ENCODE measurements at regions not wholly inside any gene's neighbourhood (a gene's known extent, or its start where the extent isn't known, plus 50 kb on each side); places are given as distances from the start of the nearest gene placed in this dataset.

DNA sequence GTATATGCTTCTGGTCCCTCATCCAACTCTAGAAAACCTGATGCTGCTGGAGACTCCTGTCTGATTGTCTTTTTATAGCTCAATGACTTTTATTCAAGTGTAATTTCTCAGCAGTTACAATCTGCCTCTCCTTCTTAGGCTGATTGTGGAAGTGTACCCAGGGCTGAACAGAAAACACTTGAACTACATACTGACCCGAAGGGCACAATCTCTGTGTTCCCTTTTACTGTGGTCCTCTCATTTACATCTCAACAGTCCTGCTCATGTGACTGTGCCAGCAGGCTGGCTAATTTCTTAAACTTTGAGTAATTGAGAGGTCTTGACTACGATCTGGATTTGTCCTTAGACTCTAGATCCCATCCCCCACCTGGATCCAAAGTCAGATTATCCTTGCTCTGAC is 863.4 kb downstream of the PDHA2 start:
- DNase-seq: no peak

DNA sequence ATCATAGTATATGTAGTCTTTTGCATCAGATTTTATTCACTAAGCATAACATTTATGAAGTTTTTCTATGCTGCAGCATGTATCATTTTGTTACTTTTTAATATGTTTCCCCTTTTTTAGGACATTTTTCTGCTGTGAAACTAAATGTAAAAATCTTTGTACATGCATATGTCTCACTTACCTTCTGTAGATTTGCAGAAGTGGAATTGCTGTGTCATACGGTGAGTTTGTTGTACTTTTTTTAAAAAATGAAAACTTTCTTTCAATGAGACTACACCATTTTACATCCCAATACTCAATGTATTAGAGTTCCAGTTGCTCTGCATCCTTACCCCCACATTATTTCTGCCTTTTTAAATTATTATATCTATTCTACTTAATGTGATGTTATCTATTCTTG is 868.9 kb downstream of the PDHA2 start:
- DNase-seq: no peak

DNA sequence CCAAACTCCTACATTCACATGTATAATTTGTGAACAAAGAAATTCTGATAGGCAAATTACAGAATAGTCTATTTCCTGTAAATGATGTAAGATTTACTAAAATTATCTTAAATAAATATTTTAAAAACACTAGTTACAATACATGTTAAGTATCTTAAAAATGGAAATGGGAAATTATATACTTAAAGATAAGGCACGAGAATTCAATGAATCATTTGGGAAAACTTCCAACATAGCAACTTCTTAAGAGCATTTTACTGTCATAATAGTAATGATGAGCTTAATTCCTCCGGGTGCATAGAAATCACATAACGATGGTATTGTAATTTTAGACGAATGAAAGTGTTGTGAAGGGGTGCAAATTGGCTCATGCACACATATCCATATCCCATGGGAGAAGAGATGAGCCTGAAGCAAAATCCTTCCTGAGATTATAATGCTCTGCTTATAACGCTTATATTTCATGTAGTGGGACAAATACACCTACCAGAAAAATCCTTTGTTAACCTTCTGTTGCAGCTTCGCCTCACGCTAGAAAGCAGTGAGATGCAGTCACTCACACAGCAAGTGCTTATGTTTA is 873.5 kb downstream of the PDHA2 start:
- peak; percentile 5 to 59 for DNase-seq

DNA sequence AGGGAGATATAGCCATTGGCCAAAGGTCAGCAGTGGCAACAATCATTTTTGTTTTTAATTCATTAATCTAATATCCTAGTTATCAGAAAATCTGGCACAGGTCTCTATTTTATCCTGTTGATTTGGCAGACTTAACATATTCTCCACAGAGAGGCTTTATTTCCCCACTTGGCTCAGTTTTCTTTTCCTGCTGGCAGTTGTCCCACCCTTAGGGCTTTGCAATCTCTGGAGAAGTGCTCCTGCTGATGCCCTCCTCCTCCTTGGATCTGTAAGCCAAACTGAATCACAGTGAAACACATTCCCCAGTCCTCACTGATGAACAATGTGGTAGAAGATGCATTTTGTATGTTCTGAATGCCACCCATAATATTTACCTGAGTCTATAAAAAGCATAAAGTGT is 889.7 kb downstream of the PDHA2 start:
- DNase-seq: no peak

DNA sequence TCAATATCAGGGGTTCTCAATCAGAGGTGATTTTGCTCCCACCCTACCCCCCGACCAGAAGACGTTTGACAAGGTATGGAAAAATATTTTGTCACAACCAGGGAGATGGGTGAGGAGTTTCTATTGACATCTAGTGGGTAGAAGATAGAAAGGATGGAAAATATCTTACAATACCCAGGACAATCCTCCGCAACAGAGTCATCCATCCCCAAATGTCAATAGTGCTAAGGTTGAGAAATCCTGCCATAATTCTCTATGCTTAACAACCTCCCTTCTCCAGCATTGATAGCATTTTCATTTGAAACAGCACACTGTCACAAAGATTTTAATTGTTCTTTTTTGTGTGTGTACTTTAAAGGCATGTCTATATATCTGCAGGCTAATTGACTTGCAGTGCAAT is 890.5 kb downstream of the PDHA2 start:
- no peak for DNase-seq

DNA sequence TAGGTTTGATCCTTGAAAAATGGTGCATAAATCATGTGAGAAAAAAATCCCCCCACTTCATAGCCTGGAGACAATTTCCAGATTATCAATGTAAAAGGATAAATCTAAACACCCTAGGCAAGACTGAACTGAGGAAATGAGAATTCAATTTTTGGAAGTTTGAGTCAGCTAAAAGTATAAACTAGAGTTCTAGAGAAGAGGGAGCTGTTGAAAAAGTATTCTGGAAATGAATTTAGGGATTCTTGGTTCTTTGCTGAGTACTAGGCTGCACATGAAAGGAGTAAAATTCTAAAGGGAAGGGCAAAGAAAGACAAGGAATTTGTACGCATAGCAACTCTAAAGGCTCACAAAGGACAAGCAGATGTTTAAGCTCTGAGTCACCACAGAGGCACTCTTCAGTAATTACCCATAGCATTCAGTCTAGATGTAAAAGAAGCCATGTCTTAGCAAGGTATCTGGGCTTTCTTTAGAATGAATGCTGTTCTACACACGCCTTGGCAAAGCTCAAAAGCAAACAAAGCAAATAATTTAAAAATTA is 896.5 kb downstream of the PDHA2 start:
- DNase-seq: peak in 1 of 2 experiments; percentile 7

DNA sequence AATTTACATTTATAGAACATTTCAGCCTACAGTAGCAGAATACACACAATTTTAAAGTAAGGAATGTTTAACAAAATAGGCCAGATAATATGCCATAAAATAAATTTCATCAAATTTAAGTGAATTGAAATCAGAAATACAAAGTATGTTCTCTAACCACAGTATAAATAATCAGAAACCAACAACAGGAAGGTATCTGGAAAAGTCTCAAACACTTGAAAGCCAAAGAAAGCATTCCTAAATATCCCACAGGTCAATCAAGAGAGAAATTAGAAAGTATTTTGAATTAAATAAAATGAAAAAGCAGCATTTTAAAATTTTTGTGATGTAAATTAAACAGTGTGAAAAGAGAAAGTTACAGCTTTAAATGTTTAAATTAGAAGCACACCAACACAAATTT is 899.2 kb downstream of the PDHA2 start:
- DNase-seq: no peak

DNA sequence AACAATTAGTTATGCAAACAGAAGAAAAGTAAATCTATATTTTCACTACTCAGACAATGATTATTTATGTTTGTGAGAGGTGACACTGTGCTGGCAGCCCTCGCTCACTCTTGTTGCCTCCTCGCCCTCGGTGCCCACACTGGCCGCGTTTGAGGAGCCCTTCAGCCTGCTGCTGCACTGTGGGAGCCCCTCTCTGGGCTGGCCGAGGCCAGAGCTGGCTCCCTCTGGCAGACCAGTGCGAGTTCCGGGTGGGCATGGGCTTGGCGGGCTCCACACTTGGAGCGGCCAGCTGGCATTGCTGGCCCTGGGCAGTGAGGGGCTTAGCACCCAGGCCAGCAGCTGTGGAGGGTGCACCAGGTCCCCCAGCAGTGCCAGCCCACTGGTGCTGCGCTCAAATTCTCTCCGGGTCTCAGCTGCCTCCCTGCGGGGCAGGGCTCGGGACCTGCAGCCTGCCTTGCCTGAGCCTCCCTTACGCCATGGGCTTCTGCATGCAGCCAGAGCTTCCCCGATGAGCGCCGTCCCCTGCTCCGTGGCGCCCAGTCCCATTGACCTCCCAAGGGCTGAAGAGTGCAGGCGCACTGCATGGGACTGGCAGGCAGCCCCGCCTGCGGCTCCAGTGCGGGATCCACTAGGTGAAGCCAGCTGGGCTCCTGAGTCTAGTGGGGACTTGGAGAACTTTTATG is 902.6 kb downstream of the PDHA2 start:
- no peak for DNase-seq

DNA sequence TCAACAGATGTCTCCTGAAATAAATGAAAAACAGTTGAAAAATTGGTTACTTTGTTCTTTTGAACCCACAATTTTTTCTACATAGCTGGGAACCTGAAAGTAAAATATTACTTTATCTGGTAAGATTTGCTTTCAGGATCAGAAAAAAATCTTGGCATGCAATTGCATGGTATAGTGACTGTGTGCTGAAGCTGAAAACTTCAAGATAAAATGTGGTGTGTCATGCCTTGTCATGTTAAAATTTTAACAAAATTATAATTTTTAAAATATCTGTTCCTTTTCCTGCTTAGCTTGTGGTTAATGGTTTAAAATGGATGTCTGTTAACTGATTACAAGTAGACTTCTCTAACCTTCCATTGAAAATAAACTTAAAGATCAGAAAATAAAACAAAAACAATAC is 904.8 kb downstream of the PDHA2 start:
- no peak for DNase-seq

DNA sequence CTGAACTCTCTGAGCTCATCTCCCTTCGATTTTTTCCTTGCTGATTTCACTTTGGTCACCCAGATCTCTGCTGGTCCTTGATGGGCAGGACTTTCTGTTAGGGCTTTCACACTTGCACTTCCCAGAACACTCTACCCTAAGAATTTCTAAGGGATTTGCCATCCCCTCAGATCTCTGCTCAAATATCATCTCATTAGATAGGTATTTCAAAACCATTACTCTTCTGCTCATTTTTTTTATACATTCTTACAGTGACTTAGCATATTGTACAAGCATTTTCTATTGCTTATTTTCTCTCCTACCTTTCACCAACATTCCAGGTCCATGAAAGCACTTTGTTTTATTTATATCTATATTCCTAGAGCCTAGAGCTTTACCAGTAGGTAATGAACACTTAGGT is 913.3 kb downstream of the PDHA2 start:
- DNase-seq: no peak

DNA sequence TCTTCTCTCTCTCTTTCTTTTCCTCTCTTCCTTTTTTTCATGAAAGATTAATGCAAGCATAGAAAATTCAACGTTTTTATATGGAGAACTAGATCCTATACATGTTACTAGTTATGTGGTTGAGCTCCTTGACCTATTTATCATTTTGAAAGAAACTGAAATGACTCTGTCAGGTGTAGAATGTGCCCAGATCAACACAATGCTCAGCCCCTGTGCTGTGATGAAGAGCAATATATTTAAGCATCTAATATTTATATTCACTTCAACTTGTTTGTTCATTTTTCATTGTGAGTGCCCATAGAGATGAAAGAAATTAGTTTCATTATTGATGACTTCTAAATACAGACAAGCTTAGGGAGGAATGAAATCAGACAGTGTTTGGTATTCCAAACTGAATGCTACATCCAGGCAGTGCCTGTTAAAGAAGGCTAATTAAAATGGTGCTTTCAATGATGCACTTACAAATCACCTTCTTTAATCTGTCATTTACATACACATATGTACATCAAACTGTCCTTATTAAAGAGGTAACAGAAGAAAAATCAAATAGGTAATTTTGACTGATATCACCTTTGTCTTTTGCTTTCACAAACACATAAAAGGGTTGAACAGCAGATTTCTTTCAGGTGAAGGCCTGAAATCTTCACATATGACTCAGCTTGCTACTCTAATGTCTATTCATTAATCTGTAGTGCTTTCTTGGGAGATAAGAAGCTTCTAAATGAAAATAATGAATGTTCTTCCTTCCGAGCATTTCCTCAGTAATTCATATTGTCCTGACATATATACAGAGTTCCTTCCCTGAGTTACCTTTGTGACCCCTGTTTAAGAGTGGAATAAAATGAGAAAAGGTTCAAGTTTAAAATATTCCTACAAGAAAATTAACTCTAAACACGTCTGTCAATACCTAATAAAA is 915.9 kb downstream of the PDHA2 start:
- DNase-seq: no peak

DNA sequence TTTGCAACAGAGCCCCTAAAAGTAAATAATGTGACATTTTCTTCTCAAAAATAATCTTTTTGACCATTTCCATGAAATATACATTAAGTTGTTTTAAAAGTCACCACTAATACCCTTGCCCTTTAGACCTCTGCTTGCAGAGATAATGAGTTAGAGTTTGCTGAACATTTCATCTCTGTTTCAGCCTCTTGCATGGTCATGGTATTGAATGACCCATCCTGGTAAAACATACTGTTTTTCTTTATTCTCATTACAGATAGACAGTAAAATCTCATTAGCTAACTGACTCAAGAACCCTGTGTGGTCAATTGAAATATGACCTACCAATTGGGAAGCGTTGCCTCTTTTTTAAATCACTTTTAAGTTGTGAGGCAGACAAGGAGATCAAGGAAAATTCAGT is 916.7 kb downstream of the PDHA2 start:
- no peak for DNase-seq

DNA sequence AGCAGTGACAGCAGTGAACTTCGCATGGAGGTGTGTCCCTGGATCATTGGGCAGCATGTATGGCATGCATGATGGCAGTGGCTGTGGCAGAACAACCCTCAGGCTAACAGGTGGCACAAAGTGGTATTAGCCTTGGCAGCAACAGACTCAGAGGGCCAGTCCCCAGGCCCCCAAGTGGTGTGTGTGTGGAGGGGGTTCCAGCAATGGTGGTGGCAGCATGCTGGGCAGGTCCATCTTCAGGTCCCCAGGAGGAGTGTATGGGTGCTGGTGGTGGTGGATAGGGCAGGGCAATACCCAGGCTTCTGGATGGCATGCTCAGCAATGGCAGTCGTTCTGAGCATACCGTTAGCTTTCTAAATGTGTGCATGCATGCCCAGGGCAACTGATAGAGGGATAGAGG is 923.7 kb downstream of the PDHA2 start:
- no peak for DNase-seq

DNA sequence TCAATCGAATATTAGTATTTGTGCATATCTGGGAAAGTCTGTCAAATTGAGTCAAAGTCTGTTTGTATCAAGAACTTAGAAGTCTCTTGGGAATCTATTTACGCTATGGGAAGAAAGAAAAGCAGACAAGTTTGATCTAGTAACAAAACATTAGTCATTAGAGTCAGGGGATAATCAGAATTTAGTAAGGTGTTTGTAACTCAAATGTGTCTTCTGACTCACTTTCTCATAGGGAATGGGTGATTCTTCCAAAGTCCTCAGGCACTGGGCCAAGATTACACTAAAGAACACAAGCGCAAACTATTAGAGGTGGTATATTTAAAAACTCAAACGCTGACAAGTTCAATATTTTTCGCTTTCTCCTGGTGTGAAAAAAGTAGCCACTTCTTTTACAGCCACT is 926.5 kb downstream of the PDHA2 start:
- no peak for DNase-seq

DNA sequence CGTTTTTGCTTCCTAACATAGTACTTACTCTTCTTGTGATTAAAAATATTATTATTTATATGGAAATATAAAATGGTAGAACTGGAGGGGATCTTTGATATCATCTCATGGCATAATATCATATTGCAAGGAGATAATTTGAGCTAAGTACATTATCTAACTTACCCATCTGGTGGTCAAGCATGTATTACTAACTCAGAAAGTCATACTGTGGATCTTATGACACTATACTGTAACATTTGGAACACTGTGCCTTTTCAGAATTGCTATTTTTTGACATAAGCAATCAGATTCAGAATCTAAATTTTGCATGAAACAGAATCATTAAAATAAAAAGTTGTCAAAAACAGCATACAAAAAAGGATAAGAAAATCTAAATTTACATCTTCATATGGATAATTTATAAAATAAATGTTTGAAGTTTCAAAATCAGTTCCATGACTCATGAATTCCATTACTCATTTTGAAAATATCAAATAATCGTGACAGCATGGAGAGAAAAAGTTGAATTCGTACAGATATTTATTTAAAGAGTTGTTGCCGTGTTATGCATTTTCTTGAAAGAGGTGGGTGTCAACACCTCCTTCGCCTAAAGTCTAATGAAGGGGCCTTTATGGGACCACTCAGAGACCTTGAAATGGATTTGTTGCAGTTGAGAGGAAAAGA is 928.1 kb downstream of the PDHA2 start:
- no peak for DNase-seq

DNA sequence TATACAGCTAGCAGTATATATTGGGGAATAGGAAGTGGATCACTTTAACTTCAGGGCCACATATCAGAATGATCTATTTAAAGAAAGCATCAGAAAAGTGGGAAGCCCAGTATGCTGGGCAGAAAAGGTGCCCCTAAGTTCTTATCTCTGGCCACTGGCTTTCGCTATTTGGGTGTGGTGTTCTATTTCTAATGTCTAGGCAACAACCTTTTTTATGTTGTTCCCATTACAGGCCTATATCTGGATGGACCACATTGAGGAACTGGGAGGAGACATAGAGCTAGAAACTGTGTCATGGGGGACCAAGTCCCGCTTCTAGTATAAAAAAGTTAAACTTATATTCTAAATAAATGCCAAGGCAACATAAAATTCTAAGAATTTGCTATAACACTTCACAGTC is 935.6 kb downstream of the PDHA2 start:
- DNase-seq: no peak

DNA sequence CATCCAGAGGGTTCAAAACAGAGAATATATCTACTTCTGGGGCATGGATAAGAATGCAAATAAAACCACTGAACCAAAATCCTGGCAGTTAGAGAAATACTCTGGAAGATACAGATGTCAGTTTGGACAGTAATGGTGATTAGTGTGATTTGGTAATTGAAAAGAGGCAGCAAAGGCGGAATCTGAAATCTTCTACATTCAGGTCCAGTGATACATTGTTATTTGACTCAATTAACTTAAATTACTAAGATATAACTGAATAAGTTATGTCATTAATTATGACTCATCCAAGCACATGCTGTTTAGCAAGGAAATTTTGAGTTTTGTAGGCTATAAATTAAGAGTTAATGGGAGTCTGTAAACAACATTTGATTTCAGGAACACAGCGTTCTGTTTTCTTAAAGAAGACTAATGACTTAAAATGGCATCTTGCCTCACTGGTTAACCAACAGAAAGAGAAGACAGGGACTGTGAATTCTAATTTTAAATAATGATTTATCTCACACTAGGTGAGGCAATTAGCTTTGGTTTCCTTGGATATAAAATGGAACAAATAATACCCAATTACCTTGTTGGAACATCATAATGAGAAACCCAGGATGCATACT is 937.1 kb downstream of the PDHA2 start:
- DNase-seq: no peak

DNA sequence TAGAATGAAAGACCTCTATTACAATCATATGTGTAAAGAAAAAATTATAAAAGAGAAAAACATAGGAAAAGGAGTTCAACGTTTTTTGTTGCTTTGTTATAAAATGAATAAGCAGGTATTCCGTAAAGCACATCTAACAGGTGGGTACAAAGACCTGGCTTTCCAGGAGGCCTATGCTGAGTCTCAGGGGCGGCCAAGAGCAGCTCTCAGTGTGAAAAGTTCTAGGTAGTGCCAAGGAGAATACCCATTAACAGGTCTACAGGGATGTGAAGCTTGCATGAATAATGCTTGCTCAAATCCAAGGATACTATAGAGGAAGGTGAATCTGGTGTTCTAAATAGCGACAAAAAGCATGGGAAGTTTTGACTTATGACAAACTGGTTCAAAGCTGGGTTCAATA is 944.4 kb downstream of the PDHA2 start:
- DNase-seq: no peak

DNA sequence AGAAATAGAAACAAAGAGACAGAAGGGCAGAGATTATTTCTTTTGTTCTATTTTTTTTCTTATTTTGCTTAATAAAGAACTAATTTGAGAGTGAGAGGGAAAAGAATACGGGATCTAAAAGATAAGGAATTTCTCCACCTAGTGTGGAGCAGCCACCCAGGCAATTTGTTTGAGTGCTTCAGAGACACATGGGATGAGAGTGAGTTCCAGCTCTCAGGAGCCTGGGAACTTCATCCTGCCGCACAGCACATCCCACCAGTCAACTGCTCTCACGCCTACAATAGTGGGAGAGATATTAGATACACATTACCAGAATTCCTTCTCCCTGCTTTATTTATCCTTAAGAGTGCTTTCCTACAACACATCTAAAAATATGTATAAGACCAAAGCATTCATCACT is 946.4 kb downstream of the PDHA2 start:
- no peak for DNase-seq

DNA sequence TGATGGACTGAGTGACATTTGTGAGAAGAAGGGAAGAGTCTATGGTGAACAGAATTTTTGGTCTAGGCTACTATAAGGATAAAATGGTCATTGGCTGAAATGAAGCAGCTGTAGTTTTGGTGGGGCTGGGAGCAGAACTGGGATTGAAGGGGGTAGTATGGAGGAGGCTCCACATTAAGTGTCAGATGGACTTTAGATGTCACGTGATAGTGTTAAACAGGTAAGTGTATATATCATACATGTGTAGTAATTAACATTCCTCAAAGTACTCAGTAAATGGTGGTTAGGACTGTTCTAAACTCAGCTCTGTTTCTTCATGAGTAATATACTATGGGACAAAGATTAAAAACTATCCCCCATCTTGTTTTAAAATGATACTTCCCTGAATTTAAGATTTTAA is 947.9 kb downstream of the PDHA2 start:
- no peak for DNase-seq

DNA sequence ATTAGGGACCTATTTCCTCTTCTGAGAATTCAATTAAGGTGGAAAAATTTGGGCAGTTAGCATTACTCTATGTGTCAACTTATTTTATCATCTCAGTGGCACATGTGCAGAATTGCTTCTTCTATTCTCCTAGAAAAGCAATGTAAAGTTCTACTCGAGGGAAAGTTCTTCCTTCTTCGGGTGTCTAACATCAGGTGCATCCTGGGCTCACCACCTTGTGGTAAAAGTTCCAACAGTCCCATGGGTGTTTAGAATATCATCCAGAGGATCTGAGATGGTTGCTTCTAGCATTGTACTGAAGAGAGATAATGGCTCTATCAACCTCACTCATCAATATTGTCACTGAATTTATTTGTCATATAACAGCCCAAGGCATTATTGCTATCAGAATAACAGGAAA is 969.7 kb downstream of the PDHA2 start:
- DNase-seq: no peak

DNA sequence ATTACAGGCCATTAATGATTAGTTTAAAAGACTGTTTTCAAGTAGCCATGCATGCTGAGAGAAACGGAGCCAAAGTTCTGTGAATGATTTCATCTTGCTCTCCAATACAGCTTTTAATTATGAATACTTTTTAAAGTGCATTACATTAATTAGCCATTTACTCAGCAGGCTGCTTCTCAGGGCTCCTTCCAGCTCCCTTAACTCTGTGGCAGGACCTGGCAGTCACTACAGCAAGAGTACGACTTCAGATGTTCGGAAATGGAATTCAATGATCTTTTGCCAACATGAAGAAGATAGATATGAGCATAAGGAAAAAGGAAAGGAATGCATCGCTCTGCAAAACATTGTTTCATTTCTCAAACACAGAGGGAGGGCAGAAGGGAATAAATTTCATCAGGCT is 987.2 kb downstream of the PDHA2 start:
- no peak for DNase-seq

DNA sequence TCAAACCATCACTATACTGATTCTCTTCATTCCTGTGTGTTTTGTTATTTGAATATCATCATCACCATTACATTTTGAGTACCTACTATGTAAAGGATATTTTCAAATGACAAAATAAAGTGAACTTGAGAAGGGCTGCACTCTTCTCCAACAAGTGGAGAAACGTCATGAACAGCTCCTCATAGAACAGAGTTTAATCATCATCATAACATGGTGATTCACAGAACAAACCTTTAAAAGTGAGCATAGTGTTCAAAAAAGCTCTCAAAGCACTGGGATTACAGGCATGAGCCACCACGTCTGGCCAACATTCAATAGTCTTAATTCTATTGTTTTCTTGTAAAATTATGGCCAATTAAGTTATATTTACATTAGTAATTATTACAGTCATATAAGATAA is 993.9 kb downstream of the PDHA2 start:
- DNase-seq: no peak
